Naive thymus-derived CD4-positive, alpha-beta T cell (primary cell): ENCODE measurements at regions not wholly inside any gene's neighbourhood (a gene's known extent, or its start where the extent isn't known, plus 50 kb on each side); places are given as distances from the start of the nearest gene placed in this dataset.

Experiments used
- ATAC-seq: fragments of 150-1000 bp; cut with Tn5 transposase; 2 replicates; pipeline ENCODE4 v1.10.0; 2021; ENCODE audit warnings: mild to moderate bottlenecking, moderate library complexity
- CTCF ChIA-PET: fragments of 350-600 bp; sonication (Branson Sonifier 250); formaldehyde crosslinking; loops from one replicate; lab custom pipeline; 2021; ENCODE audit warnings: antibody characterized with exemption; lab: Charles Lee
- POLR2A ChIA-PET: fragments of 350-600 bp; sonication (Branson Sonifier 250); formaldehyde crosslinking; loops from one replicate; lab custom pipeline; 2021; ENCODE audit warnings: antibody characterized with exemption, inconsistent platforms; lab: Charles Lee
- DNase-seq, 9 donors: peaks; one replicate each; pipeline versions ENCODE4 v3.0.0 to v3.0.0-alpha.2; 2020 to 2022; ENCODE audit warnings: mixed read lengths in 1 of 9
- H3K27ac ChIP-seq: one replicate; pipeline ENCODE4 v1.7.0; 2013; ENCODE audit warnings: mild to moderate bottlenecking, low read depth, low read length, moderate library complexity
- H3K27me3 ChIP-seq, 2 donors: one replicate each; pipeline ENCODE4 v1.7.0; 2013; ENCODE audit warnings: low read length in 2 of 2, mild to moderate bottlenecking in 2 of 2, moderate library complexity in 2 of 2; ENCODE audit not compliant: control insufficient read depth in 2 of 2, insufficient read depth in 2 of 2
- H3K36me3 ChIP-seq, 3 experiments: 1 replicate in 2 of 3; 2 replicates in 1 of 3; pipeline ENCODE4 v1.7.0; 2013; ENCODE audit warnings: low read length in 3 of 3, mild to moderate bottlenecking in 3 of 3, moderate library complexity in 1 of 3; ENCODE audit not compliant: insufficient read depth in 3 of 3, control insufficient read depth in 2 of 3
- H3K4me1 ChIP-seq, 2 donors: one replicate each; pipeline ENCODE4 v1.7.0; 2013; ENCODE audit warnings: low read length in 2 of 2, mild to moderate bottlenecking in 2 of 2, moderate library complexity in 1 of 2; ENCODE audit not compliant: control insufficient read depth in 2 of 2, insufficient read depth in 2 of 2
- H3K4me3 ChIP-seq: 2 replicates; pipeline ENCODE4 v1.7.0; 2013; ENCODE audit warnings: mild to moderate bottlenecking, low read length
- H3K9me3 ChIP-seq, 3 experiments: 1 replicate in 2 of 3; 2 replicates in 1 of 3; pipeline ENCODE4 v1.7.0; 2013; ENCODE audit warnings: low read length in 3 of 3; ENCODE audit not compliant: control insufficient read depth in 2 of 3
- H3K27ac Mint-ChIP-seq, 9 donors: one replicate each; pipeline ENCODE4 v1.8.0; 2020 to 2022; ENCODE audit warnings: mixed read lengths in 9 of 9, mild to moderate bottlenecking in 8 of 9, moderate library complexity in 5 of 9, inconsistent platforms in 2 of 9
- H3K27me3 Mint-ChIP-seq, 5 donors: one replicate each; pipeline ENCODE4 v1.8.0; 2021 to 2022; ENCODE audit warnings: mixed read lengths in 5 of 5, mild to moderate bottlenecking in 1 of 5
- H3K36me3 Mint-ChIP-seq, 5 donors: one replicate each; pipeline ENCODE4 v1.8.0; 2020 to 2022; ENCODE audit warnings: mixed read lengths in 5 of 5, mild to moderate bottlenecking in 3 of 5, inconsistent platforms in 1 of 5
- H3K4me1 Mint-ChIP-seq, 7 donors: one replicate each; pipeline ENCODE4 v1.8.0; 2020 to 2022; ENCODE audit warnings: mixed read lengths in 7 of 7, mild to moderate bottlenecking in 3 of 7, inconsistent platforms in 1 of 7
- H3K4me3 Mint-ChIP-seq, 10 donors: one replicate each; pipeline ENCODE4 v1.8.0; 2020 to 2022; ENCODE audit warnings: mild to moderate bottlenecking in 10 of 10, mixed read lengths in 10 of 10, moderate library complexity in 6 of 10, inconsistent platforms in 2 of 10
- H3K9me3 Mint-ChIP-seq, 11 donors: one replicate each; pipeline ENCODE4 v1.8.0; 2020 to 2022; ENCODE audit warnings: mixed read lengths in 11 of 11, mild to moderate bottlenecking in 4 of 11, inconsistent platforms in 1 of 11, moderate library complexity in 1 of 11
- intact Hi-C, 2 donors: fragments of 100-400 bp; cut with micrococcal nuclease; formaldehyde crosslinking; loops; one replicate each; pipeline ENCODE4 v1.15.1; 2023

DNA sequence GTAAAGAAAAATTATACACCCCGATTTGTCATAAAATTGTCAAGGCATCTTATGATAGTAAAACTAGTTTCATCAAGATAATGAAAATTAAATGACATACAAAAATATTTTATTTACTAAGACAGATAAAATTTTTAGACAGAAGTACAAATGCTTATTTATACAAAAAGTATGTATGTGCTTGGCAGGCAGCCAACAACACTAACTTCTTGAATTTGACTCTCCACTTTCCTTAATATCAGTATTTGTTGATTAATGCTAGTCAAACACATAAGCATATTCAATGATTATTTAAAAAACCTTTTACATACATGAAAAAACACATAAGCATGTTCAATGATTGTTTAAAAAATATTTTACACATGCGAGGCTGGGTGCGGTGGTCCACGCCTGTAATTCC is 1079.9 kb upstream of the CDH6 start:
- Mint-ChIP-seq H3K36me3 (no peaks in the 10 kb centered on the region), H3K27me3 (no peaks in the 10 kb centered on the region), H3K9me3 (peaks cover 0 to 20% (median 8%) of the 10 kb centered on the region in 11 donors), H3K4me3 (no peak overlapping the region), H3K27ac (no peak overlapping the region), H3K4me1 (no peaks in the 10 kb centered on the region)
- no peak for DNase-seq
- Histone ChIP-seq H3K4me1 (no peaks in the 10 kb centered on the region), H3K4me3 (no peak overlapping the region), H3K9me3 (no peaks in the 10 kb centered on the region), H3K36me3 (no peaks in the 10 kb centered on the region), H3K27ac (no peak overlapping the region), H3K27me3 (no peaks in the 10 kb centered on the region)
- ChIA-PET CTCF (no interaction called here), POLR2A (no interaction called here)
- ATAC-seq: no peak
- intact Hi-C loops: no loop called here

DNA sequence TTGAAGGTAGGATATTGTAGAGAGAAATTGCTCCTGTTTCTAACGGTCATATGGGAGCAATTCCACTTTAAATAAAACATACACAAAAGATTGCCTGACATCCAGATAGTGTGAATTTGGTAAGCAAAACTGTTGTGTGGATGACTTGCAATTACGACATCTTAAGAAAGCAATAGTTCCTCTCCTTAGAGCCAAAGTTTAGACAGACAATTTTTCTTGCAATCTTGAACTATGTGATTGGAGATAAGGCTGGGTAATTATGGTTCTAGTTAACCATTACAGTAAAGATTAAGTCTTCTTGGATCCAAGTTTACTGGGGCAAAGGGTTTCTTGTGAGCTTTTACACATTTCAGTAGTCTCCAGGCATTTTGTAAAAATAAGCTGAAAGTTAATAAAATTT is 1080.6 kb upstream of the CDH6 start:
- no peak overlapping the region for H3K4me3 ChIP-seq
- Mint-ChIP-seq H3K36me3 (no peaks in the 10 kb centered on the region), H3K4me1 (no peaks in the 10 kb centered on the region), H3K4me3 (no peak overlapping the region), H3K9me3 (peaks cover 0 to 20% (median 10%) of the 10 kb centered on the region in 11 donors), H3K27ac (no peak overlapping the region), H3K27me3 (no peaks in the 10 kb centered on the region)
- intact Hi-C loops: no loop called here
- H3K4me1 ChIP-seq: no peaks in the 10 kb centered on the region
- no peaks in the 10 kb centered on the region for H3K36me3 ChIP-seq
- ChIA-PET POLR2A (no interaction called here), CTCF (no interaction called here)
- ATAC-seq (no peak), DNase-seq (no peak)
- no peak overlapping the region for H3K27ac ChIP-seq
- no peaks in the 10 kb centered on the region for H3K27me3 ChIP-seq
- no peaks in the 10 kb centered on the region for H3K9me3 ChIP-seq

- Histone ChIP-seq H3K36me3 (no peaks in the 10 kb centered on the region), H3K9me3 (no peaks in the 10 kb centered on the region), H3K27ac (no peak overlapping the region), H3K4me3 (no peak overlapping the region), H3K27me3 (no peaks in the 10 kb centered on the region), H3K4me1 (no peaks in the 10 kb centered on the region)
- Mint-ChIP-seq H3K27me3 (no peaks in the 10 kb centered on the region), H3K4me1 (no peaks in the 10 kb centered on the region), H3K36me3 (no peaks in the 10 kb centered on the region), H3K27ac (no peak overlapping the region), H3K4me3 (no peak overlapping the region), H3K9me3 (peaks cover 0 to 26% (median 10%) of the 10 kb centered on the region in 11 donors)
- intact Hi-C loops: no loop called here
- CTCF ChIA-PET: no interaction called here
- DNase-seq (no peak), ATAC-seq (no peak)
- POLR2A ChIA-PET: no interaction called here
Measured at GRCh38 chr5:30108051-30108450, 1085.4 kb upstream of the CDH6 start.

- no peaks in the 10 kb centered on the region for H3K4me1 ChIP-seq
- no peak overlapping the region for H3K27ac ChIP-seq
- DNase-seq (no peak), ATAC-seq (no peak)
- no peak overlapping the region for H3K4me3 ChIP-seq
- H3K4me3 Mint-ChIP-seq: no peak overlapping the region
- H3K9me3 Mint-ChIP-seq: peaks cover 0 to 17% (median 6%) of the 10 kb centered on the region in 11 donors
- CTCF ChIA-PET: no interaction called here
- POLR2A ChIA-PET: no interaction called here
- intact Hi-C loops: no loop called here
- H3K36me3 Mint-ChIP-seq: no peaks in the 10 kb centered on the region
- H3K4me1 Mint-ChIP-seq: no peaks in the 10 kb centered on the region
- H3K9me3 ChIP-seq: no peaks in the 10 kb centered on the region
- H3K36me3 ChIP-seq: no peaks in the 10 kb centered on the region
- H3K27me3 Mint-ChIP-seq: no peaks in the 10 kb centered on the region
- H3K27ac Mint-ChIP-seq: no peak overlapping the region
- H3K27me3 ChIP-seq: no peaks in the 10 kb centered on the region
Measured at GRCh38 chr5:30106596-30106995, 1086.9 kb upstream of the CDH6 start.

DNA sequence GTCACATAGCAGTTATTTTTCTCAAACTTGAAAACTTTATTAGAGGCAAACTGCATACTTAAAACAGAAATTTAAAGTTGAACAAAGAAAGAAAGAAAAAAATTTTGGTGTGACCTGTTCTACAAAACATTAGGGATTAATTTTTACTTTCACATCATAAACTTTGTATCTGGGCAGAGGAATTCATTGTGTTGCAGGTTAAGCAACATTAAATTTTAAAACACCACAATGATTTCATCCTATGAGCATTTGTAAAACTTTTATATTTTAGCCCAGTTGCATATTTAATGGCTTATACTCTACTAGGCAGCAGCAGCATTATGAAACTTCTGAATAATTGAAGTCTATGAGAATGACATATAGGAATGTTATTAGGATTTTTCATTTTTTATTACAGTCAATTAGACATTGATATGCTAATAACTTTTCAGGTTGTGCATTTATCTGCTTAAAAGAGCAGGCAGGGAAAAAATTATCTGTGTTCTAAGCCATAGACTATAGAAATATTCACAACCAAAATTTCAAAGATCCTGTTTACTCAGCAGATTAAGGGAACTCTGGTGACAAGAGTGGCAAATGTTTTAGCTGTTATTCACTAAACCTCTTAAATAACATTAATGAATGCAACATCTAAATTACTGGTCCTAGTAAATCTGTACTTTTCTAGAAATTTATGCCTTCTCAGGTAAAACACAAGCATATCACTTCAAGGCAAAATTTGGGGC is 1088.5 kb upstream of the CDH6 start:
- no peaks in the 10 kb centered on the region for H3K4me1 Mint-ChIP-seq
- H3K36me3 Mint-ChIP-seq: no peaks in the 10 kb centered on the region
- no peaks in the 10 kb centered on the region for H3K4me1 ChIP-seq
- DNase-seq: no peak
- H3K27me3 ChIP-seq: no peaks in the 10 kb centered on the region
- CTCF ChIA-PET: no interaction called here
- H3K27ac Mint-ChIP-seq: no peak overlapping the region
- no peak overlapping the region for H3K4me3 ChIP-seq
- no peaks in the 10 kb centered on the region for H3K36me3 ChIP-seq
- POLR2A ChIA-PET: no interaction called here
- no peak overlapping the region for H3K4me3 Mint-ChIP-seq
- no peak for ATAC-seq
- H3K9me3 ChIP-seq: no peaks in the 10 kb centered on the region
- H3K27me3 Mint-ChIP-seq: no peaks in the 10 kb centered on the region
- no peak overlapping the region for H3K27ac ChIP-seq
- intact Hi-C loops: no loop called here
- H3K9me3 Mint-ChIP-seq: peaks cover 0 to 21% (median 8%) of the 10 kb centered on the region in 11 donors

GRCh38 chr5:30103452-30104202 is 1089.9 kb upstream of the CDH6 start:
- no peak for DNase-seq
- Histone ChIP-seq H3K9me3 (no peaks in the 10 kb centered on the region), H3K36me3 (no peaks in the 10 kb centered on the region), H3K4me1 (no peaks in the 10 kb centered on the region), H3K4me3 (no peak overlapping the region), H3K27me3 (no peaks in the 10 kb centered on the region), H3K27ac (no peak overlapping the region)
- peaks cover 0 to 20% (median 8%) of the 10 kb centered on the region in 11 donors for H3K9me3 Mint-ChIP-seq
- ChIA-PET CTCF (no interaction called here), POLR2A (no interaction called here)
- no peaks in the 10 kb centered on the region for H3K4me1 Mint-ChIP-seq
- no peak overlapping the region for H3K27ac Mint-ChIP-seq
- no peaks in the 10 kb centered on the region for H3K27me3 Mint-ChIP-seq
- no peak for ATAC-seq
- intact Hi-C loops: no loop called here
- H3K36me3 Mint-ChIP-seq: no peaks in the 10 kb centered on the region
- H3K4me3 Mint-ChIP-seq: no peak overlapping the region

DNA sequence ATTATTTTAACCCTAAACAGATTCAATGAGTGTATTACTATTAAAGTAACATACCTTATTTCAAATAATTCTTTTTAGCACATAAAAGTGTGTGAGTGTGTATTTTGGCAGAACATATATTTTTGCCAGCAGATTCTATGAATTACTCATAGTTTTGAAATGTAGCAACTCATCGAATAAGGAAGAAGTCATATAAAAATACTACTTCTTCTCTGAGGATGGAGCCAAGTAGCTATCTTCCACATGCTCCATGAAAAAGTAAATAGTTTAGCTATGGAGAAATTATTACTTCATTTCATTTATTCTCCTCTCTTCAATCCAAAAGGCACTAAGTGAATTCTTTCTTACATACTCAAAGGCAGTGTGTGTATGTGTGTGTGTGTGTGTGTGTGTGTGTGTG is 1090.4 kb upstream of the CDH6 start:
- POLR2A ChIA-PET: no interaction called here
- no peak for ATAC-seq

More for the DNA sequence above, 1090.4 kb upstream of the CDH6 start:
- no peak for DNase-seq
- no peaks in the 10 kb centered on the region for H3K9me3 ChIP-seq
- H3K36me3 ChIP-seq: no peaks in the 10 kb centered on the region
- H3K27me3 ChIP-seq: no peaks in the 10 kb centered on the region
- no peak overlapping the region for H3K27ac Mint-ChIP-seq
- no peak overlapping the region for H3K4me3 ChIP-seq
- CTCF ChIA-PET: no interaction called here
- H3K4me1 ChIP-seq: no peaks in the 10 kb centered on the region
- H3K9me3 Mint-ChIP-seq: peaks cover 0 to 15% (median 9%) of the 10 kb centered on the region in 11 donors
- no peaks in the 10 kb centered on the region for H3K27me3 Mint-ChIP-seq
- no peak overlapping the region for H3K4me3 Mint-ChIP-seq
- intact Hi-C loops: no loop called here
- no peaks in the 10 kb centered on the region for H3K4me1 Mint-ChIP-seq
- no peaks in the 10 kb centered on the region for H3K36me3 Mint-ChIP-seq
- H3K27ac ChIP-seq: no peak overlapping the region
